HepG2 (cell line): ENCODE measurements at regions not wholly inside any gene's neighbourhood (a gene's known extent, or its start where the extent isn't known, plus 50 kb on each side); places are given as distances from the start of the nearest gene placed in this dataset.

Experiments
- ELK4 ChIP-seq: sonication (generic); formaldehyde crosslinking; IDR thresholded peaks from 2 replicates; pipeline ENCODE4 v1.9.0; 2021; ENCODE audit warnings: missing genetic modification reagents, borderline replicate concordance
- ERF ChIP-seq: IDR thresholded peaks from 2 replicates; pipeline ENCODE4 v1.6.1; 2018; ENCODE audit warnings: missing biosample characterization, missing genetic modification reagents
- HINFP ChIP-seq: sonication (generic); formaldehyde crosslinking; IDR thresholded peaks from 2 replicates; pipeline ENCODE4 v1.4.0; 2020; ENCODE audit warnings: low read depth, mild to moderate bottlenecking, missing genetic modification reagents
- IKZF1 ChIP-seq: fragments of 450-650 bp; IDR thresholded peaks from 2 replicates; pipeline ENCODE4 v1.7.1; 2016
- PAF1 ChIP-seq: IDR thresholded peaks from 2 replicates; pipeline ENCODE4 v1.6.1; 2016; ENCODE audit warnings: missing genetic modification reagents, missing compliant biosample characterization
- TRIM24 ChIP-seq: sonication (generic); formaldehyde crosslinking; IDR thresholded peaks from 2 replicates; pipeline ENCODE4 v1.8.0; 2022; ENCODE audit warnings: mild to moderate bottlenecking, missing genetic modification reagents
- ZFP91 ChIP-seq: sonication (generic); formaldehyde crosslinking; IDR thresholded peaks from 2 replicates; pipeline ENCODE4 v1.9.0; 2022; ENCODE audit warnings: missing genetic modification reagents, mild to moderate bottlenecking, borderline replicate concordance
- ZNF263 ChIP-seq: sonication (generic); formaldehyde crosslinking; IDR thresholded peaks from 2 replicates; pipeline ENCODE4 v1.4.0; 2020; ENCODE audit warnings: missing genetic modification reagents
- ZNF597 ChIP-seq: sonication (generic); formaldehyde crosslinking; IDR thresholded peaks from 2 replicates; pipeline ENCODE4 v1.5.0; 2020; ENCODE audit warnings: missing genetic modification reagents

GRCh38 chr6:147759536-147759935, 251.0 kb downstream of the SAMD5 start (continued):
- TF ChIP-seq ELK4 (CRISPR knock-in tag), result no peak
- TF ChIP-seq ERF (CRISPR knock-in tag), result no peak
- no peak for TF ChIP-seq PAF1 (CRISPR knock-in tag)
- TF ChIP-seq IKZF1, result no peak
- no peak for TF ChIP-seq ZNF263 (CRISPR knock-in tag)
- TF ChIP-seq TRIM24 (CRISPR knock-in tag), result no peak
- TF ChIP-seq ZFP91 (CRISPR knock-in tag), result no peak
- no peak for TF ChIP-seq HINFP (CRISPR knock-in tag)
- TF ChIP-seq ZNF597 (CRISPR knock-in tag), result no peak
